WTC11 (cell line): ENCODE measurements at regions not wholly inside any gene's neighbourhood (a gene's known extent, or its start where the extent isn't known, plus 50 kb on each side); places are given as distances from the start of the nearest gene placed in this dataset.

Experiments used
- ATF3 ChIP-seq: sonication (generic); formaldehyde crosslinking; conservative IDR thresholded peaks from 2 replicates; pipeline ENCODE4 v1.8.1; 2022; ENCODE audit warnings: mild to moderate bottlenecking, missing genetic modification reagents
- HMGXB4 ChIP-seq: sonication (generic); formaldehyde crosslinking; IDR thresholded peaks from 2 replicates; pipeline ENCODE4 v1.8.1; 2023; ENCODE audit warnings: mild to moderate bottlenecking, moderate library complexity, missing genetic modification reagents
- PRDM15 ChIP-seq: sonication (generic); formaldehyde crosslinking; IDR thresholded peaks from 2 replicates; pipeline ENCODE4 v1.8.0; 2022; ENCODE audit warnings: missing genetic modification reagents
- ZNF121 ChIP-seq: sonication (generic); formaldehyde crosslinking; IDR thresholded peaks from 2 replicates; pipeline ENCODE4 v1.8.0; 2023; ENCODE audit warnings: missing genetic modification reagents
- ZNF317 ChIP-seq: sonication (generic); formaldehyde crosslinking; IDR thresholded peaks from 2 replicates; pipeline ENCODE4 v1.8.1; 2023; ENCODE audit warnings: low read depth, mild to moderate bottlenecking, moderate library complexity, missing genetic modification reagents, borderline replicate concordance
- TF ChIP-seq, protein P1 (sequence below): fragments of 200-600 bp; IDR thresholded peaks from 2 replicates; pipeline ENCODE4 v1.8.0; 2022; ENCODE audit warnings: antibody characterized with exemption
- TF ChIP-seq, protein P2 (sequence below): sonication (generic); formaldehyde crosslinking; IDR thresholded peaks from 2 replicates; pipeline ENCODE4 v1.8.1; 2022; ENCODE audit warnings: low read depth, missing genetic modification reagents, borderline replicate concordance

- TF ChIP-seq ZNF121 (CRISPR knock-in tag) (no peak), ZNF317 (CRISPR knock-in tag) (no peak), PRDM15 (CRISPR knock-in tag) (no peak), ATF3 (CRISPR knock-in tag) (no peak), HMGXB4 (CRISPR knock-in tag) (no peak)
- TF ChIP-seq, protein P1, sequence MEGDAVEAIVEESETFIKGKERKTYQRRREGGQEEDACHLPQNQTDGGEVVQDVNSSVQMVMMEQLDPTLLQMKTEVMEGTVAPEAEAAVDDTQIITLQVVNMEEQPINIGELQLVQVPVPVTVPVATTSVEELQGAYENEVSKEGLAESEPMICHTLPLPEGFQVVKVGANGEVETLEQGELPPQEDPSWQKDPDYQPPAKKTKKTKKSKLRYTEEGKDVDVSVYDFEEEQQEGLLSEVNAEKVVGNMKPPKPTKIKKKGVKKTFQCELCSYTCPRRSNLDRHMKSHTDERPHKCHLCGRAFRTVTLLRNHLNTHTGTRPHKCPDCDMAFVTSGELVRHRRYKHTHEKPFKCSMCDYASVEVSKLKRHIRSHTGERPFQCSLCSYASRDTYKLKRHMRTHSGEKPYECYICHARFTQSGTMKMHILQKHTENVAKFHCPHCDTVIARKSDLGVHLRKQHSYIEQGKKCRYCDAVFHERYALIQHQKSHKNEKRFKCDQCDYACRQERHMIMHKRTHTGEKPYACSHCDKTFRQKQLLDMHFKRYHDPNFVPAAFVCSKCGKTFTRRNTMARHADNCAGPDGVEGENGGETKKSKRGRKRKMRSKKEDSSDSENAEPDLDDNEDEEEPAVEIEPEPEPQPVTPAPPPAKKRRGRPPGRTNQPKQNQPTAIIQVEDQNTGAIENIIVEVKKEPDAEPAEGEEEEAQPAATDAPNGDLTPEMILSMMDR: no peak
- TF ChIP-seq, protein P2, sequence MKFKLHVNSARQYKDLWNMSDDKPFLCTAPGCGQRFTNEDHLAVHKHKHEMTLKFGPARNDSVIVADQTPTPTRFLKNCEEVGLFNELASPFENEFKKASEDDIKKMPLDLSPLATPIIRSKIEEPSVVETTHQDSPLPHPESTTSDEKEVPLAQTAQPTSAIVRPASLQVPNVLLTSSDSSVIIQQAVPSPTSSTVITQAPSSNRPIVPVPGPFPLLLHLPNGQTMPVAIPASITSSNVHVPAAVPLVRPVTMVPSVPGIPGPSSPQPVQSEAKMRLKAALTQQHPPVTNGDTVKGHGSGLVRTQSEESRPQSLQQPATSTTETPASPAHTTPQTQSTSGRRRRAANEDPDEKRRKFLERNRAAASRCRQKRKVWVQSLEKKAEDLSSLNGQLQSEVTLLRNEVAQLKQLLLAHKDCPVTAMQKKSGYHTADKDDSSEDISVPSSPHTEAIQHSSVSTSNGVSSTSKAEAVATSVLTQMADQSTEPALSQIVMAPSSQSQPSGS (CRISPR knock-in tag): no peak
These were observed 531.9 kb upstream of the CAMK1G start for GRCh38 chr1:209051570-209051969.
